ENCODE measurements at regions not wholly inside any gene's neighbourhood (a gene's known extent, or its start where the extent isn't known, plus 50 kb on each side); places are given as distances from the start of the nearest gene placed in this dataset.

GRCh38 chr11:82184966-82185365, 548.7 kb downstream of the FAM181B start:
- TF ChIP-seq USF1 (IDR thresholded peaks at IDR 0.05), result no peak
- TF ChIP-seq REST (IDR thresholded peaks at IDR 0.05; ENCODE audit: low read depth), result no peak
- TF ChIP-seq NFIC (IDR thresholded peaks at IDR 0.05), result no peak
- no peak for TF ChIP-seq TAF1 (IDR thresholded peaks at IDR 0.05; ENCODE audit: low read depth)
- TF ChIP-seq TEAD4 (IDR thresholded peaks at IDR 0.05), result no peak
- no peak for TF ChIP-seq EP300 (IDR thresholded peaks at IDR 0.05; ENCODE audit: borderline replicate concordance)
- no peak for TF ChIP-seq RAD21 (IDR thresholded peaks at IDR 0.05; ENCODE audit: low read depth)
- TF ChIP-seq MAX (IDR thresholded peaks at IDR 0.05), result no peak
- no peak for TF ChIP-seq ZBTB7A (IDR thresholded peaks at IDR 0.05; ENCODE audit: low read depth)
- TF ChIP-seq CREB1 (IDR thresholded peaks at IDR 0.05; ENCODE audit: low read depth), result no peak
- TF ChIP-seq YY1 (IDR thresholded peaks at IDR 0.05; ENCODE audit: low read depth), result no peak
- TF ChIP-seq EGR1 (IDR thresholded peaks at IDR 0.05), result no peak
- no peak for TF ChIP-seq FOXM1 (IDR thresholded peaks at IDR 0.05; ENCODE audit: borderline replicate concordance, low read depth)

- TF ChIP-seq FOXM1 (IDR thresholded peaks at IDR 0.05; ENCODE audit: borderline replicate concordance, low read depth) (no peak), CREB1 (IDR thresholded peaks at IDR 0.05; ENCODE audit: low read depth) (no peak), YY1 (IDR thresholded peaks at IDR 0.05; ENCODE audit: low read depth) (no peak), REST (IDR thresholded peaks at IDR 0.05; ENCODE audit: low read depth) (no peak), TAF1 (IDR thresholded peaks at IDR 0.05; ENCODE audit: low read depth) (no peak), EP300 (IDR thresholded peaks at IDR 0.05; ENCODE audit: borderline replicate concordance) (no peak), USF1 (IDR thresholded peaks at IDR 0.05) (no peak), MAX (IDR thresholded peaks at IDR 0.05) (no peak), NFIC (IDR thresholded peaks at IDR 0.05) (no peak), CEBPB (IDR thresholded peaks at IDR 0.05) (no peak), TEAD4 (IDR thresholded peaks at IDR 0.05) (no peak)
Measured at GRCh38 chr11:82183346-82183745, 550.3 kb downstream of the FAM181B start.

- TF ChIP-seq NFIC (IDR thresholded peaks at IDR 0.05) (no peak), REST (IDR thresholded peaks at IDR 0.05; ENCODE audit: low read depth) (no peak), TAF1 (IDR thresholded peaks at IDR 0.05; ENCODE audit: low read depth) (no peak), TEAD4 (IDR thresholded peaks at IDR 0.05) (no peak)
Measured at GRCh38 chr11:82176945-82177344, 556.7 kb downstream of the FAM181B start.

- no peak for TF ChIP-seq USF1 (IDR thresholded peaks at IDR 0.05)
- TF ChIP-seq NFIC (IDR thresholded peaks at IDR 0.05), result no peak
- TF ChIP-seq EP300 (IDR thresholded peaks at IDR 0.05; ENCODE audit: borderline replicate concordance), result no peak
- TF ChIP-seq TCF12 (IDR thresholded peaks at IDR 0.05; ENCODE audit: low read depth), result no peak
- TF ChIP-seq CEBPB (IDR thresholded peaks at IDR 0.05), result no peak
- TF ChIP-seq TEAD4 (IDR thresholded peaks at IDR 0.05), result no peak
- no peak for TF ChIP-seq MAX (IDR thresholded peaks at IDR 0.05)
- TF ChIP-seq RAD21 (IDR thresholded peaks at IDR 0.05; ENCODE audit: low read depth), result no peak
- no peak for TF ChIP-seq ZBTB7A (IDR thresholded peaks at IDR 0.05; ENCODE audit: low read depth)
Measured at GRCh38 chr11:82176365-82176764, 557.3 kb downstream of the FAM181B start.

All from Ishikawa (cell line).